ENCODE measurements at regions not wholly inside any gene's neighbourhood (a gene's known extent, or its start where the extent isn't known, plus 50 kb on each side); places are given as distances from the start of the nearest gene placed in this dataset.

- TF ChIP-seq CTCF (IDR thresholded peaks at IDR 0.05), result peak; percentile 90 to 99
- no peak for TF ChIP-seq POLR2A (IDR thresholded peaks at IDR 0.05)
- no peak for TF ChIP-seq EP300 (IDR thresholded peaks at IDR 0.05)
Measured at GRCh38 chr15:98421419-98422129, 226.8 kb upstream of the IGF1R start.

Measured in suprapubic skin (tissue), 3 donors.